Neural progenitor cell (in vitro differentiated cells): ENCODE measurements at regions not wholly inside any gene's neighbourhood (a gene's known extent, or its start where the extent isn't known, plus 50 kb on each side); places are given as distances from the start of the nearest gene placed in this dataset.

Experiments used
- EZH2 ChIP-seq: fragments of 200-600 bp; sonication (generic); IDR thresholded peaks from 2 replicates; pipeline ENCODE4 v1.6.1; 2017; ENCODE audit warnings: antibody characterized with exemption, mild to moderate bottlenecking, moderate library complexity
- TF ChIP-seq, protein P1 (sequence below): fragments of 200-600 bp; sonication (generic); IDR thresholded peaks from 2 replicates; pipeline ENCODE4 v1.5.1; 2017; ENCODE audit warnings: antibody characterized with exemption, mild to moderate bottlenecking

DNA sequence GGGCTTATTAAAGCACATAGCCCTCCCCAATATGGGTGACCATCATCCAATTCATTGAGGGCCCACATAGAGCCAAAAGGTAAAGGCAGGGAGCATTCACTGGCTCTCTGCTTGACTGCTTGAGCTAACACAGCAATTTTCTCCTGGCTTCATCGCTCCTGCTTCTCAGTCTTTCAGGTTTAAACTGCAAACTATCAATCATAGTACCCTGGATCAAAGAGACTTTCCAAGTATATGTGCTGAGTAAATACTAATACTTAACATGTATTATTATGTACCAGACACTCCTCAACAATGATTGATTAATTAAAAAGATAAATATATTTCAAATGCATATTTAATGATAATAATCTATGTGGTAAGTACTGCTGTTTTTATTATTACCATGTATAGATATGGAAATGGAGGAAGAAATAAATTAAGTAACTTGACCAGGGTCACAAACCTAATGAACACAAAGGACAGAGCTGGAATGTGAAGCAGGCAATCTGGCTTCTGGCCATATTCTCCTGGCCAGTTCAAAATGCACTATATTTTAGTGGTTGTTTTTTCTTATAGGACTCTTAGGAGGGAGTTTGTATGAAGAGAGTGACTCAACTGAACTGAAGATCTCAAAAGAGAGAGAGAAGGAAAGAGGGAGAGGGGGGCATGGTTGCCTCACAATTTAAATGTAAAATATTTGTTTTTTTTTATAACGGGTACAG lies 1197.3 kb downstream of the TECRL start:
- TF ChIP-seq, protein P1, sequence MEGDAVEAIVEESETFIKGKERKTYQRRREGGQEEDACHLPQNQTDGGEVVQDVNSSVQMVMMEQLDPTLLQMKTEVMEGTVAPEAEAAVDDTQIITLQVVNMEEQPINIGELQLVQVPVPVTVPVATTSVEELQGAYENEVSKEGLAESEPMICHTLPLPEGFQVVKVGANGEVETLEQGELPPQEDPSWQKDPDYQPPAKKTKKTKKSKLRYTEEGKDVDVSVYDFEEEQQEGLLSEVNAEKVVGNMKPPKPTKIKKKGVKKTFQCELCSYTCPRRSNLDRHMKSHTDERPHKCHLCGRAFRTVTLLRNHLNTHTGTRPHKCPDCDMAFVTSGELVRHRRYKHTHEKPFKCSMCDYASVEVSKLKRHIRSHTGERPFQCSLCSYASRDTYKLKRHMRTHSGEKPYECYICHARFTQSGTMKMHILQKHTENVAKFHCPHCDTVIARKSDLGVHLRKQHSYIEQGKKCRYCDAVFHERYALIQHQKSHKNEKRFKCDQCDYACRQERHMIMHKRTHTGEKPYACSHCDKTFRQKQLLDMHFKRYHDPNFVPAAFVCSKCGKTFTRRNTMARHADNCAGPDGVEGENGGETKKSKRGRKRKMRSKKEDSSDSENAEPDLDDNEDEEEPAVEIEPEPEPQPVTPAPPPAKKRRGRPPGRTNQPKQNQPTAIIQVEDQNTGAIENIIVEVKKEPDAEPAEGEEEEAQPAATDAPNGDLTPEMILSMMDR = no peak
- no peak for TF ChIP-seq EZH2
